DND-41 (cell line): ENCODE measurements at regions not wholly inside any gene's neighbourhood (a gene's known extent, or its start where the extent isn't known, plus 50 kb on each side); places are given as distances from the start of the nearest gene placed in this dataset.
"Not testable (repeated sequence)": the region's sequence is repeated elsewhere in the genome, so short reads cannot be mapped to it uniquely, and the experiment has no call there.

Experiments
- ATAC-seq: fragments of 200-7000 bp; cut with Tn5 transposase; 3 replicates; pipeline ENCODE4 v1.9.1; 2021; ENCODE audit warnings: low read depth; ENCODE audit not compliant: insufficient read depth
- DNase-seq: peaks from one replicate; pipeline ENCODE4 v3.0.0-alpha.2; 2020
- H2AFZ ChIP-seq: 2 replicates; pipeline ENCODE4 v1.6.0; 2012; ENCODE audit warnings: low read depth, low read length
- H3K27ac ChIP-seq: 2 replicates; pipeline ENCODE4 v1.5.1; 2012; ENCODE audit warnings: low read length, inconsistent platforms
- H3K27me3 ChIP-seq: fragments of 200-600 bp; sonication (generic); 2 replicates; pipeline ENCODE4 v1.6.0; 2012; ENCODE audit warnings: low read length, mild to moderate bottlenecking, inconsistent platforms; ENCODE audit not compliant: insufficient read depth, poor library complexity
- H3K36me3 ChIP-seq: 2 replicates; pipeline ENCODE4 v1.5.1; 2012; ENCODE audit warnings: low read length, inconsistent platforms; ENCODE audit not compliant: insufficient read depth
- H3K4me1 ChIP-seq: 2 replicates; pipeline ENCODE4 v1.5.1; 2012; ENCODE audit warnings: mild to moderate bottlenecking, low read length; ENCODE audit not compliant: insufficient read depth
- H3K4me2 ChIP-seq: 2 replicates; pipeline ENCODE4 v1.6.0; 2012; ENCODE audit warnings: mild to moderate bottlenecking, moderate library complexity, low read length, inconsistent platforms; ENCODE audit not compliant: insufficient read depth
- H3K4me3 ChIP-seq, 2 experiments: fragments of 200-600 bp in 1 of 2; shearing (Covaris generic) in 1 of 2; 2 replicates each; pipeline ENCODE4 v1.5.1; 2012 to 2016; ENCODE audit warnings: inconsistent platforms in 2 of 2, low read length in 2 of 2, mild to moderate bottlenecking in 2 of 2, low read depth in 1 of 2, moderate library complexity in 1 of 2
- H3K79me2 ChIP-seq: 2 replicates; pipeline ENCODE4 v1.6.0; 2012; ENCODE audit warnings: low read length, inconsistent platforms; ENCODE audit not compliant: insufficient read depth
- H3K9ac ChIP-seq: 2 replicates; pipeline ENCODE4 v1.6.0; 2012; ENCODE audit warnings: low read depth, mild to moderate bottlenecking, inconsistent platforms, low read length, moderate library complexity
- H3K9me3 ChIP-seq: 2 replicates; pipeline ENCODE4 v1.5.1; 2012; ENCODE audit warnings: low read length, moderate library complexity, mild to moderate bottlenecking, inconsistent platforms; ENCODE audit not compliant: insufficient read depth, severe bottlenecking
- H4K20me1 ChIP-seq: 2 replicates; pipeline ENCODE4 v1.6.0; 2012; ENCODE audit warnings: low read length; ENCODE audit not compliant: insufficient read depth
- CTCF ChIP-seq: IDR thresholded peaks from 2 replicates; pipeline ENCODE4 v1.5.1; 2012; ENCODE audit warnings: borderline replicate concordance, low read length, moderate library complexity, mild to moderate bottlenecking; ENCODE audit not compliant: poor library complexity, severe bottlenecking; ENCODE audit errors: extremely low read depth
- EZH2 ChIP-seq: IDR thresholded peaks from 3 replicates; pipeline ENCODE4 v1.6.1; 2012; ENCODE audit warnings: borderline replicate concordance, low read depth, mild to moderate bottlenecking, moderate library complexity, low read length, inconsistent platforms; ENCODE audit not compliant: severe bottlenecking

GRCh38 chr20:5465604-5465927 lies 145.2 kb downstream of the GPCPD1 start:
- no peaks in the 10 kb centered on the region for H3K4me1 ChIP-seq
- H2AFZ ChIP-seq, result no peak overlapping the region
- H4K20me1 ChIP-seq, result no peaks in the 10 kb centered on the region
- peaks cover 4% of the 10 kb centered on the region for H3K9me3 ChIP-seq
- no peaks in the 10 kb centered on the region for H3K79me2 ChIP-seq
- H3K27me3 ChIP-seq, result peaks cover 15% of the 10 kb centered on the region
- H3K27ac ChIP-seq, result no peak overlapping the region
- DNase-seq (no peak), ATAC-seq (no peak)
- TF ChIP-seq CTCF (no peak), EZH2 (no peak)
- no peak overlapping the region for H3K9ac ChIP-seq
- no peak overlapping the region for H3K4me3 ChIP-seq
- H3K36me3 ChIP-seq, result no peaks in the 10 kb centered on the region
- no peak overlapping the region for H3K4me2 ChIP-seq

GRCh38 chr20:5464901-5465603 lies 145.8 kb downstream of the GPCPD1 start:
- H4K20me1 ChIP-seq, result no peaks in the 10 kb centered on the region
- DNase-seq (no peak), ATAC-seq (no peak)
- H3K27ac ChIP-seq, result no peak overlapping the region
- no peak overlapping the region for H2AFZ ChIP-seq
- H3K4me2 ChIP-seq, result no peak overlapping the region
- no peaks in the 10 kb centered on the region for H3K36me3 ChIP-seq
- H3K9ac ChIP-seq, result no peak overlapping the region
- H3K79me2 ChIP-seq, result no peaks in the 10 kb centered on the region
- H3K9me3 ChIP-seq, result peaks cover 4% of the 10 kb centered on the region
- TF ChIP-seq EZH2 (no peak), CTCF (no peak)
- H3K4me1 ChIP-seq, result no peaks in the 10 kb centered on the region
- peaks cover 15% of the 10 kb centered on the region for H3K27me3 ChIP-seq
- H3K4me3 ChIP-seq, result no peak overlapping the region

- ATAC-seq (no peak), DNase-seq (no peak)
- Histone ChIP-seq H3K27ac (no peak overlapping the region), H3K9me3 (peaks cover 4% of the 10 kb centered on the region), H3K4me1 (no peaks in the 10 kb centered on the region), H3K4me2 (no peak overlapping the region), H3K9ac (no peak overlapping the region), H3K27me3 (peaks cover 15% of the 10 kb centered on the region), H3K79me2 (no peaks in the 10 kb centered on the region), H2AFZ (no peak overlapping the region), H3K36me3 (no peaks in the 10 kb centered on the region), H3K4me3 (no peak overlapping the region), H4K20me1 (no peaks in the 10 kb centered on the region)
- TF ChIP-seq EZH2 (no peak), CTCF (no peak)
Measured at GRCh38 chr20:5463007-5463686, 146.4 kb upstream of the PROKR2 start.

- DNase-seq, H2AFZ ChIP-seq, H3K9me3 ChIP-seq, H3K79me2 ChIP-seq, H3K9ac ChIP-seq, H3K4me2 ChIP-seq, H3K4me3 ChIP-seq, H3K27me3 ChIP-seq, H4K20me1 ChIP-seq, ATAC-seq, H3K36me3 ChIP-seq, H3K4me1 ChIP-seq, H3K27ac ChIP-seq: not testable (repeated sequence)
Measured at GRCh38 chr20:5453745-5454144, 137.0 kb upstream of the PROKR2 start.

GRCh38 chr20:5453316-5453715 lies 136.6 kb upstream of the PROKR2 start:
- H3K36me3 ChIP-seq, H4K20me1 ChIP-seq, H3K4me3 ChIP-seq, DNase-seq, H3K27ac ChIP-seq, H3K9ac ChIP-seq, H3K79me2 ChIP-seq, ATAC-seq, H3K9me3 ChIP-seq, H2AFZ ChIP-seq, H3K4me1 ChIP-seq, H3K4me2 ChIP-seq, H3K27me3 ChIP-seq: not testable (repeated sequence)

GRCh38 chr20:5452691-5453090 lies 135.9 kb upstream of the PROKR2 start:
- not testable (repeated sequence) for H3K9ac ChIP-seq, H3K36me3 ChIP-seq, H3K4me2 ChIP-seq, H3K27me3 ChIP-seq, H2AFZ ChIP-seq, DNase-seq, H3K9me3 ChIP-seq, H3K4me3 ChIP-seq, H3K27ac ChIP-seq, ATAC-seq, H3K79me2 ChIP-seq, H4K20me1 ChIP-seq, H3K4me1 ChIP-seq
